ENCODE measurements at regions not wholly inside any gene's neighbourhood (a gene's known extent, or its start where the extent isn't known, plus 50 kb on each side); places are given as distances from the start of the nearest gene placed in this dataset.
A peak's percentile ranks its signal among the peaks of the same experiment; 100 is the strongest.
"Not testable (repeated sequence)": the region's sequence is repeated elsewhere in the genome, so short reads cannot be mapped to it uniquely, and the experiment has no call there.

- DNase-seq (ENCODE audit: low spot score) = no peak
These were observed 932.3 kb upstream of the EPHA5 start for GRCh38 chr4:66602622-66603021.

GRCh38 chr4:66591968-66592367, 921.7 kb upstream of the EPHA5 start:
- no peak for DNase-seq (ENCODE audit: low spot score)

- DNase-seq (ENCODE audit: low spot score) = no peak
These were observed 920.4 kb upstream of the EPHA5 start for GRCh38 chr4:66590488-66591215.

- DNase-seq (ENCODE audit: low spot score) = no peak
These were observed 918.9 kb upstream of the EPHA5 start for GRCh38 chr4:66589183-66589582.

GRCh38 chr4:66585767-66586166, 915.5 kb upstream of the EPHA5 start:
- no peak for DNase-seq (ENCODE audit: low spot score)

GRCh38 chr4:66577922-66578321, 907.6 kb upstream of the EPHA5 start:
- DNase-seq (ENCODE audit: low spot score) = no peak

GRCh38 chr4:66575008-66575696, 904.9 kb upstream of the EPHA5 start:
- peak; percentile 22 for DNase-seq (ENCODE audit: low spot score)

- DNase-seq (ENCODE audit: low spot score) = no peak
These were observed 904.1 kb upstream of the EPHA5 start for GRCh38 chr4:66574145-66574978.

GRCh38 chr4:66572949-66573348, 902.7 kb upstream of the EPHA5 start:
- DNase-seq (ENCODE audit: low spot score) = peak; percentile 8

- DNase-seq (ENCODE audit: low spot score) = no peak
These were observed 900.9 kb upstream of the EPHA5 start for GRCh38 chr4:66571145-66571695.

- no peak for DNase-seq (ENCODE audit: low spot score)
These were observed 898.9 kb upstream of the EPHA5 start for GRCh38 chr4:66569228-66569627.

- DNase-seq (ENCODE audit: low spot score) = no peak
These were observed 898.1 kb upstream of the EPHA5 start for GRCh38 chr4:66568431-66568830.

GRCh38 chr4:66568001-66568400, 897.7 kb upstream of the EPHA5 start:
- no peak for DNase-seq (ENCODE audit: low spot score)

GRCh38 chr4:66567551-66567950, 897.3 kb upstream of the EPHA5 start:
- DNase-seq (ENCODE audit: low spot score) = no peak

- DNase-seq (ENCODE audit: low spot score) = no peak
These were observed 895.5 kb upstream of the EPHA5 start for GRCh38 chr4:66565801-66566200.

GRCh38 chr4:66564901-66565651, 894.8 kb upstream of the EPHA5 start:
- peak; percentile 18 for DNase-seq (ENCODE audit: low spot score)

GRCh38 chr4:66562276-66562806, 892.1 kb upstream of the EPHA5 start:
- no peak for DNase-seq (ENCODE audit: low spot score)

GRCh38 chr4:66561465-66562053, 891.3 kb upstream of the EPHA5 start:
- not testable (repeated sequence) for DNase-seq (ENCODE audit: low spot score)

GRCh38 chr4:66558651-66559050, 888.4 kb upstream of the EPHA5 start:
- no peak for DNase-seq (ENCODE audit: low spot score)

- DNase-seq (ENCODE audit: low spot score) = no peak
These were observed 886.5 kb upstream of the EPHA5 start for GRCh38 chr4:66556651-66557278.

GRCh38 chr4:66555301-66555700, 885.0 kb upstream of the EPHA5 start:
- no peak for DNase-seq (ENCODE audit: low spot score)
